ENCODE measurements at regions not wholly inside any gene's neighbourhood (a gene's known extent, or its start where the extent isn't known, plus 50 kb on each side); places are given as distances from the start of the nearest gene placed in this dataset.

DNA sequence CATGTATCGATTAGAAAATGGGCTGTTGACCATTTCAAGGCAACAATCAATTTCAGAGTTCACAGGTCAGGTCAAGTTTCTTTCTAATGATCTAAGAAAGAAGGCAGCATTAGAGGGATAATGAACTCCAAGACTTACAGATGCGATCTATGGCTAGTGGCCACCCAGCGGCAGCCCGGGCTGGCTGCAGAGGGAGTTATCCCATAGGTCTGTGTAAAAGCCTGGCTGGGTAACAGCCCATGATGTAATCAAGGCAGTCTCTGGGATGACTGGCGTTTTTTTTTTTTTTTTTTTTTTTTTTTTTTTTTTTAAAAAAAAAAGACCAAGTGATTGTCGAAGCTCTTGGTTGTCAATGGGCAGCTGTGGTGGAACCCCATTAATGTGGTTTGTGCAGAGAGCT is 171.1 kb upstream of the SKOR2 start:
- no TSS peak for BruUV-seq (replicated peaks)
- Histone ChIP-seq H4K91ac (ENCODE audit: insufficient read depth, low read depth, low read length) (no peak overlapping the region), H3K9me1 (ENCODE audit: insufficient read depth, low read length) (no peaks in the 10 kb centered on the region), H3K9ac (ENCODE audit: low read depth, low read length) (no peak overlapping the region), H2BK20ac (ENCODE audit: low read depth, low read length) (no peak overlapping the region), H2BK15ac (ENCODE audit: low read depth, low read length) (no peak overlapping the region), H3K79me1 (ENCODE audit: low read depth in 1 of 2, low read length in 2 of 2) (no peaks in the 10 kb centered on the region), H3K4me1 (ENCODE audit: control insufficient read depth, insufficient read depth, low read length) (no peaks in the 10 kb centered on the region), H4K20me1 (ENCODE audit: insufficient read depth, low read length) (no peaks in the 10 kb centered on the region), H3K23ac (ENCODE audit: low read depth, low read length) (no peak overlapping the region), H3K9me3 (ENCODE audit: control insufficient read depth, insufficient read depth, low read length) (no peaks in the 10 kb centered on the region; the same call in none of the 2 replicates), H3K56ac (ENCODE audit: extremely low read depth, insufficient read depth, low read length) (no peak overlapping the region), H2BK120ac (ENCODE audit: low read depth, low read length) (no peak overlapping the region), H3K14ac (replicated peaks; ENCODE audit: low read depth, low read length) (no peak overlapping the region), H3K4me3 (ENCODE audit: insufficient read depth, low read depth, low read length) (no peak overlapping the region), H3K27me3 (ENCODE audit: control insufficient read depth, insufficient read depth, low read length) (no peaks in the 10 kb centered on the region), H3K36me3 (ENCODE audit: control insufficient read depth, insufficient read depth, low read length) (no peaks in the 10 kb centered on the region), H2AK5ac (ENCODE audit: low read depth, low read length) (no peak overlapping the region), H2AFZ (replicated peaks; ENCODE audit: low read length, poor library complexity) (no peak overlapping the region), H2BK5ac (ENCODE audit: low read depth, low read length, poor library complexity, severe bottlenecking) (no peak overlapping the region), H4K5ac (ENCODE audit: low read depth, low read length) (no peak overlapping the region), H3K18ac (ENCODE audit: low read depth, low read length) (no peak overlapping the region), H3K4me2 (ENCODE audit: low read depth, low read length) (no peak overlapping the region), H4K8ac (ENCODE audit: low read depth in 2 of 2, low read length in 2 of 2) (no peak overlapping the region), H3K27ac (ENCODE audit: insufficient read depth, low read length) (no peak overlapping the region), H3K4ac (ENCODE audit: low read depth, low read length) (no peak overlapping the region), H2AK9ac (replicated peaks; ENCODE audit: low read depth, low read length, poor library complexity) (no peak overlapping the region)
- DNase-seq = no peak
- POLR2A ChIA-PET (ENCODE audit: unreplicated experiment) = no interaction called here
- CTCF ChIA-PET = no interaction called here
- intact Hi-C loops (cut with micrococcal nuclease) = no loop called here
- WGBS, 2 experiments (ENCODE audit: extremely low coverage in 2 of 2, insufficient read length in 1 of 2) = no CpG with 5 or more reads among the region's 6 CpGs
- ATAC-seq (ENCODE audit: low read depth) = no peak
- in situ Hi-C loops (cut with MboI; ENCODE audit: low sequenced_read_pairs) = no loop called here
- dilution Hi-C loops (cut with HindIII; ENCODE audit: low sequenced_read_pairs, unreplicated experiment) = no loop called here
- TF ChIP-seq NFE2L2 (IDR thresholded peaks at IDR 0.05; ENCODE audit: low read depth, low read length) (no peak), POLR2A (IDR thresholded peaks at IDR 0.05; ENCODE audit: low read depth, low read length) (no peak), RAD21 (IDR thresholded peaks at IDR 0.05; ENCODE audit: low read length) (no peak), CHD1 (IDR thresholded peaks at IDR 0.05; ENCODE audit: low read depth, low read length) (no peak), RCOR1 (IDR thresholded peaks at IDR 0.05; ENCODE audit: insufficient replicate concordance, low read length) (no peak), BHLHE40 (IDR thresholded peaks at IDR 0.05; ENCODE audit: low read depth, low read length) (no peak), CEBPB (IDR thresholded peaks at IDR 0.05; ENCODE audit: low read depth, low read length) (no peak), FOS (IDR thresholded peaks at IDR 0.05; ENCODE audit: low read depth, low read length) (no peak), MAFK (IDR thresholded peaks at IDR 0.05; ENCODE audit: low read depth, low read length) (no peak), MAZ (IDR thresholded peaks at IDR 0.05; ENCODE audit: borderline replicate concordance, low read depth, low read length) (no peak), RFX5 (IDR thresholded peaks at IDR 0.05; ENCODE audit: low read depth, low read length) (no peak), MXI1 (IDR thresholded peaks at IDR 0.05; ENCODE audit: borderline replicate concordance, low read depth, low read length) (no peak), SMC3 (IDR thresholded peaks at IDR 0.05; ENCODE audit: low read depth, low read length) (no peak)
- TF ChIP-seq, protein P1, sequence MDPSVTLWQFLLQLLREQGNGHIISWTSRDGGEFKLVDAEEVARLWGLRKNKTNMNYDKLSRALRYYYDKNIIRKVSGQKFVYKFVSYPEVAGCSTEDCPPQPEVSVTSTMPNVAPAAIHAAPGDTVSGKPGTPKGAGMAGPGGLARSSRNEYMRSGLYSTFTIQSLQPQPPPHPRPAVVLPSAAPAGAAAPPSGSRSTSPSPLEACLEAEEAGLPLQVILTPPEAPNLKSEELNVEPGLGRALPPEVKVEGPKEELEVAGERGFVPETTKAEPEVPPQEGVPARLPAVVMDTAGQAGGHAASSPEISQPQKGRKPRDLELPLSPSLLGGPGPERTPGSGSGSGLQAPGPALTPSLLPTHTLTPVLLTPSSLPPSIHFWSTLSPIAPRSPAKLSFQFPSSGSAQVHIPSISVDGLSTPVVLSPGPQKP (IDR thresholded peaks at IDR 0.05; ENCODE audit: borderline replicate concordance, low read depth, low read length) = no peak
- TF ChIP-seq, protein P2, sequence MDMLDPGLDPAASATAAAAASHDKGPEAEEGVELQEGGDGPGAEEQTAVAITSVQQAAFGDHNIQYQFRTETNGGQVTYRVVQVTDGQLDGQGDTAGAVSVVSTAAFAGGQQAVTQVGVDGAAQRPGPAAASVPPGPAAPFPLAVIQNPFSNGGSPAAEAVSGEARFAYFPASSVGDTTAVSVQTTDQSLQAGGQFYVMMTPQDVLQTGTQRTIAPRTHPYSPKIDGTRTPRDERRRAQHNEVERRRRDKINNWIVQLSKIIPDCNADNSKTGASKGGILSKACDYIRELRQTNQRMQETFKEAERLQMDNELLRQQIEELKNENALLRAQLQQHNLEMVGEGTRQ (IDR thresholded peaks at IDR 0.05; ENCODE audit: low read depth, low read length) = no peak
- TF ChIP-seq, protein P3, sequence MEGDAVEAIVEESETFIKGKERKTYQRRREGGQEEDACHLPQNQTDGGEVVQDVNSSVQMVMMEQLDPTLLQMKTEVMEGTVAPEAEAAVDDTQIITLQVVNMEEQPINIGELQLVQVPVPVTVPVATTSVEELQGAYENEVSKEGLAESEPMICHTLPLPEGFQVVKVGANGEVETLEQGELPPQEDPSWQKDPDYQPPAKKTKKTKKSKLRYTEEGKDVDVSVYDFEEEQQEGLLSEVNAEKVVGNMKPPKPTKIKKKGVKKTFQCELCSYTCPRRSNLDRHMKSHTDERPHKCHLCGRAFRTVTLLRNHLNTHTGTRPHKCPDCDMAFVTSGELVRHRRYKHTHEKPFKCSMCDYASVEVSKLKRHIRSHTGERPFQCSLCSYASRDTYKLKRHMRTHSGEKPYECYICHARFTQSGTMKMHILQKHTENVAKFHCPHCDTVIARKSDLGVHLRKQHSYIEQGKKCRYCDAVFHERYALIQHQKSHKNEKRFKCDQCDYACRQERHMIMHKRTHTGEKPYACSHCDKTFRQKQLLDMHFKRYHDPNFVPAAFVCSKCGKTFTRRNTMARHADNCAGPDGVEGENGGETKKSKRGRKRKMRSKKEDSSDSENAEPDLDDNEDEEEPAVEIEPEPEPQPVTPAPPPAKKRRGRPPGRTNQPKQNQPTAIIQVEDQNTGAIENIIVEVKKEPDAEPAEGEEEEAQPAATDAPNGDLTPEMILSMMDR (conservative IDR thresholded peaks at IDR 0.05; ENCODE audit: low read depth, low read length) = no peak
